LNCAP (cell line): ENCODE measurements at regions not wholly inside any gene's neighbourhood (a gene's known extent, or its start where the extent isn't known, plus 50 kb on each side); places are given as distances from the start of the nearest gene placed in this dataset.

Source experiments
- TF ChIP-seq, protein P1 (sequence below): fragments of 450-650 bp; IDR thresholded peaks from 2 replicates; pipeline ENCODE4 v1.5.1; 2017; ENCODE audit warnings: mild to moderate bottlenecking

DNA sequence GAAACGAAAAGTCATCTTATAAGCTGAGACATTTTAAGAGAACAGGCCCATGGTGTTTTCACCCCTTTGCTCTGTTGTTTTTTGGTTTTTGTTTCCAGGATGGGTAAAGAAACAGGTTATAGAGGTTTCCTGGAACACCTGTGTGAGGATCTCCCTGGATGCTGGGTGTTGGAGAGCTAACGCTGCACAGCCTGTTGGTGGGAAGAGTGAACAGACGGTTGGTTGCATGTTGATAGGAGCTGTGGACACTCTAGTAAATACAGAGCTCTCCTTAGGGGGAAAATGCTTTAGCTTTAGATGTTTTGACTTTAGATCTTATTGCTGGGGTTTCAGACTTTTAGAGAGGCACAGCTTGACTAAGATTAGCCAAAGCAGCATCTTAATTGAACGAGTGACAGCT is 235.2 kb downstream of the SOX4 start:
- TF ChIP-seq, protein P1, sequence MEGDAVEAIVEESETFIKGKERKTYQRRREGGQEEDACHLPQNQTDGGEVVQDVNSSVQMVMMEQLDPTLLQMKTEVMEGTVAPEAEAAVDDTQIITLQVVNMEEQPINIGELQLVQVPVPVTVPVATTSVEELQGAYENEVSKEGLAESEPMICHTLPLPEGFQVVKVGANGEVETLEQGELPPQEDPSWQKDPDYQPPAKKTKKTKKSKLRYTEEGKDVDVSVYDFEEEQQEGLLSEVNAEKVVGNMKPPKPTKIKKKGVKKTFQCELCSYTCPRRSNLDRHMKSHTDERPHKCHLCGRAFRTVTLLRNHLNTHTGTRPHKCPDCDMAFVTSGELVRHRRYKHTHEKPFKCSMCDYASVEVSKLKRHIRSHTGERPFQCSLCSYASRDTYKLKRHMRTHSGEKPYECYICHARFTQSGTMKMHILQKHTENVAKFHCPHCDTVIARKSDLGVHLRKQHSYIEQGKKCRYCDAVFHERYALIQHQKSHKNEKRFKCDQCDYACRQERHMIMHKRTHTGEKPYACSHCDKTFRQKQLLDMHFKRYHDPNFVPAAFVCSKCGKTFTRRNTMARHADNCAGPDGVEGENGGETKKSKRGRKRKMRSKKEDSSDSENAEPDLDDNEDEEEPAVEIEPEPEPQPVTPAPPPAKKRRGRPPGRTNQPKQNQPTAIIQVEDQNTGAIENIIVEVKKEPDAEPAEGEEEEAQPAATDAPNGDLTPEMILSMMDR, result no peak

DNA sequence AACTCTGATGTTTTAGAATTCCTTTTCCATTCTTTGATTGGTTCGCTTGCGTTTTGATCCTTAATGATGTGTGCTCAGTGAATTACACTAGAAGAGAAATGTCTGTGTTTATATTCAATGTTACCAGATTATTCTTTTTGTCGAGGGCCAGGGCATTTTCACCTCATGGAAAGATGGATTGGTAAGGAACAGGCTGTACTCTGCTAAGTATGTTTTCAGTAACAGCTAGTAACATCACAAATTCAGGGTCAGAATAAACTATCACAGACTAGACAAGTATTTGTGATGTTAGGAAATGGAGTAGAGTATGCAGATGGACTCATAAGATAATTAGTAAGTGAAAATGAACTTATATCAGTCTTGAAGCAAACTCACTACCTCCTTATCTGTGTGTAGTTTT is 235.6 kb downstream of the SOX4 start:
- TF ChIP-seq, protein P1, result no peak

DNA sequence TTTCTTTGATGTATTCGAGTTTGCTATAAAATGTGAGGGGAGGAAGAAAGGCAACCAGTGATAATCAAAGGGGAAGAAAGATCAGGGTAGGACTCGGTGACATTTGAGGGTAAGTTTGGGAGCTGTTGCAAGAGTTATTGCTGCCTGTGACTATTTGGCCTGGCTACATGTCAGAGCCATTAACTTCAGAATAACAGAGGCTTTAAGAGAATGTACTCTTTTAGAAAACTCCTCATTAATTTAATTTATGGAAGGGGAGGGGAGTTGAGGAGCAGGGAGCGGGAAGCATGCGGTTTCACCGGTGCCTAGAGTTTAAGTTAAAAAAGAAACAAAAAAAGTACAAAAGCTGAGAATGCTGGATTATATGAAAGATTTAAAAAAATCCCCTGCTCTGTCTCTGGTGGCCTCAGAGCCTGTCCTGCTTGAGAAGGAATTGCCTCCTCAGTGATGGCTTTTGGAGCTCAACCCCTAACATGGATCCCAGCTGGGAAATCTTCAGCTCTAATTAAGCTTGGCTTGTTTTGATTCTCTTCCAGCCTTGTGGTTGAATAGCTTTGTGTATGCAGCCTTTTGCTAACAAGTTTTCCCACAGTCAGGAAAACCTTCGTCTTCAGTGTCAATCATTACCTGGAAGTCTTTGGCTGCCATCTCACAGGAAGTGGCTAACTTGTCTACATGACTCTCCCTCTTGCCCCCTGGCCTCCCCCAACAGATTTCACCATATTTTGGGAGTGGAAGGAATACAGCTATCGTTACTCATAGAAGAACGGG is 238.2 kb downstream of the SOX4 start:
- TF ChIP-seq, protein P1, result no peak

DNA sequence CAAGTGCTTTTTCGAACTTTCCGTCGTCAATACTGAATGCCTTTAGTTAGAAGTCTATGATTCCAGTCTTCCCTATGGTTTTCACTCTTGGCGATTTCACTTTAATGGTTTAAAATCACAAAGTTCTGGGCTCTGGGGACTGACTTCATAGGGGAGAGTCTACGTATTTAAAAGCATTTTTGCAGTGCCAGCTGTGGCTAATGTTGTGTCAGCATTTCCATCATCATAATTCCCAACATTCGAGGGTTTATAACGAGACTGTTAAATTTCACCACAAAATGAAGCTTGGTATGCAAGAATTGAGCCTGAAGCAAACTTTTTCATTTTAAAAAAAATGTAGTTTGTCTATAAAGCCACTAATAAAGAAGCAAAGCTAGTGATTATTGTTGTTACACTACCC is 242.7 kb downstream of the SOX4 start:
- TF ChIP-seq, protein P1, result no peak

DNA sequence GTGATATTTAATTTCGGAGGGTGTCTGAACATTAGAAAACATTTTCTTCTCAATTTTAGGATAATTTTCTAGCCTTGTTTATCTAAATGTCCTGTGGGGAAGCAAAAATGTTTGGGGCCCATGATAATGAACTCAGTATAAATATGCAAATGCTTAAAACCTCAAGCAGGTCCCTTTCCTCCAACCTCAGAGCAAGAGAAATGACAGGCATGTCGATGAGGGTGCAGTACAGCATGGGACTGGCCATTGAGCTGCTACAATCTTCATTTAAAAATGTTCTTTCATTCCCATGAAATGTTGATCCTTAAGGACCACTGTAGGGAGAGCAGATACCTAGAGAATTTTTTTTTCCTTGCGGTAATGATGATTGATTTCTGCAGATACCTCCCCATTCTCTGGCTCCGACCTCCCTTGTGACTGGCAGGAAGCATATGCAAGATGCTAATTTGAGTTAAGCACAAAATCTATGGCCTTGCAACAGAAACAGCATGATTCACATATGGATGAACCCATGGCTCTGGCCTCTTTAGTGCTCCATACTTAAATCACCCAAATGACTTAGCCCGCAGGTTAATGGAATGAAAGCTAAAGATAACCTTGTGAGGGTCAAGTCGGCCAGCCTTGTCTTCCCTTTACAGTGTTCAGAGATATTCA is 243.3 kb downstream of the SOX4 start:
- TF ChIP-seq, protein P1, result no peak

DNA sequence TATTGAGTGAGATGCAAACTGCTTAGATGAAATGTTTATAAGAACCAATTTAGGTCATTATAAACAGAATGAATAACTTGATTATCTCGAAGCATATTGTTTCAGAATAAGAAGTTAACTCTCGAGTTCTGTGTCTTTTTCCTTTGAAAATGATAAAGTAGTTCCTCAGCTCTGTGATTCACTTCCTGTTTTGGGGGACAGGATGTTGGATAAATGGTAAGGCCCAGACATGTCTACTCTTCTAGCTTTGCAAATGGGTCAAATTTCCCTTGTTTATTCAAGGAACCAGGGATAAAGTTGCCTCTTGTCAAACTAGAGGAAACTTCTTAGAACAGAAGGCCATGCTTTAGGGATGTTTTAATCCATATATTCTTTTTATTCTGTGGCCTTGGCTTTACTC is 246.9 kb downstream of the SOX4 start:
- TF ChIP-seq, protein P1, result no peak

DNA sequence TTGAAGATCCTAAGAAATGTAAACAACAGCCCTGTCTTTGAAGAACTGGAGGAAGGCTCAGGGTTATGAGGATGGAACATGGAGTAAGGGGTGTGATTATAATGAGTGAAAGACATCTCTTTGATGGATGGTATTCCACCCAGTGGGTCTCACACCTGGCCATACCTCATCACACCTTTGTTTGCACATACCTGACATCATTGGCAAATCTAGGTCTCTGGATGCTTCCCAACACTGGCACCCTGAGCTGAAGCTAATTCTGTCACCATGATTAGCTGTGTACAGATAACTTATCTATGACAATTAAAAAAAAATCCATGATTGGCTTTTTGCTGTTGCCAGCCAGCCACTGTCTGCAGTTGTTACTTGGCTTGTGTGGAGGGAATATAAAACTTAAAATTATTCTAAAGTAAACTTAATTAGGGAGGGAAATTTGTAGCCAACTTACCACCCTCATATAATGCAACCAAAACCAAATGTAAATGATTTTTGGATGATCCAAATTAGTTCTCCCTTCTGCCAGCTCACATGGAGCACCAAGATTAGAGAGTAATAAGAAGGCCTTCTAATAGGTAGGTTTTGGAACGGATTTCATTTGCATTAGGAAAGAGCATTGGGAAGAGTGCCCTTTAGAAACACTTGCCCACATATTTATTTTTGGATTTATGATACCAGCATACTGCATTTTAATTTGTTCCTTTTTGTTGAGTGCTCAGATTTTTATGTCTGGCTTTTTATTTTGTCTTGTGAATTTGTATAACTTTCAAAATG is 249.5 kb downstream of the SOX4 start:
- TF ChIP-seq, protein P1, result no peak
